ENCODE measurements at regions not wholly inside any gene's neighbourhood (a gene's known extent, or its start where the extent isn't known, plus 50 kb on each side); places are given as distances from the start of the nearest gene placed in this dataset.

- Mint-ChIP-seq H3K27me3 (ENCODE audit: low read depth) (peaks cover 23% of the 10 kb centered on the region), H3K4me3 (no peak overlapping the region), H3K9me3 (no peaks in the 10 kb centered on the region), H3K27ac (no peak overlapping the region), H3K36me3 (ENCODE audit: insufficient read depth in 2 of 2) (no peaks in the 10 kb centered on the region), H3K4me1 (ENCODE audit: low read depth) (no peaks in the 10 kb centered on the region)
- no peak for DNase-seq
- no peak for ATAC-seq (replicated peaks in 1 of 2)
These were observed 97.8 kb upstream of the CSF3R start for GRCh38 chr1:36580524-36580923.

- Mint-ChIP-seq H3K4me1 (ENCODE audit: low read depth) (no peaks in the 10 kb centered on the region), H3K36me3 (ENCODE audit: insufficient read depth in 2 of 2) (no peaks in the 10 kb centered on the region), H3K27ac (no peak overlapping the region)
These were observed 96.3 kb upstream of the CSF3R start for GRCh38 chr1:36579039-36579438.

GRCh38 chr1:36576551-36577110 is 93.9 kb upstream of the CSF3R start:
- H3K27ac Mint-ChIP-seq = no peak overlapping the region

More at GRCh38 chr1:36579039-36579438, 96.3 kb upstream of the CSF3R start:
- no peak for DNase-seq
- no peak for ATAC-seq (replicated peaks in 1 of 2)
- Mint-ChIP-seq H3K27me3 (ENCODE audit: low read depth) (peaks cover 27% of the 10 kb centered on the region), H3K4me3 (no peak overlapping the region), H3K9me3 (no peaks in the 10 kb centered on the region)

GRCh38 chr1:36576118-36576517 is 93.4 kb upstream of the CSF3R start:
- Mint-ChIP-seq H3K4me1 (ENCODE audit: low read depth) (no peaks in the 10 kb centered on the region), H3K4me3 (no peak overlapping the region), H3K27me3 (ENCODE audit: low read depth) (peaks cover 41% of the 10 kb centered on the region), H3K27ac (no peak overlapping the region), H3K36me3 (ENCODE audit: insufficient read depth in 2 of 2) (no peaks in the 10 kb centered on the region), H3K9me3 (no peaks in the 10 kb centered on the region)
- peak; percentile 49 to 60 for ATAC-seq (replicated peaks in 1 of 2)
- peak; percentile 57 to 58 for DNase-seq

More at GRCh38 chr1:36576551-36577110, 93.9 kb upstream of the CSF3R start:
- ATAC-seq (replicated peaks in 1 of 2) = no peak
- no peaks in the 10 kb centered on the region for H3K4me1 Mint-ChIP-seq (ENCODE audit: low read depth)
- H3K27me3 Mint-ChIP-seq (ENCODE audit: low read depth) = peaks cover 41% of the 10 kb centered on the region
- no peaks in the 10 kb centered on the region for H3K9me3 Mint-ChIP-seq
- DNase-seq = no peak
- H3K4me3 Mint-ChIP-seq = no peak overlapping the region
- no peaks in the 10 kb centered on the region for H3K36me3 Mint-ChIP-seq (ENCODE audit: insufficient read depth in 2 of 2)

- peaks cover 35% of the 10 kb centered on the region for H3K27me3 Mint-ChIP-seq (ENCODE audit: low read depth)
- no peak overlapping the region for H3K27ac Mint-ChIP-seq
- DNase-seq (no peak), ATAC-seq (replicated peaks in 1 of 2) (no peak)
- no peaks in the 10 kb centered on the region for H3K36me3 Mint-ChIP-seq (ENCODE audit: insufficient read depth in 2 of 2)
- no peak overlapping the region for H3K4me3 Mint-ChIP-seq
- H3K4me1 Mint-ChIP-seq (ENCODE audit: low read depth) = no peaks in the 10 kb centered on the region
- no peaks in the 10 kb centered on the region for H3K9me3 Mint-ChIP-seq
These were observed 90.7 kb upstream of the CSF3R start for GRCh38 chr1:36573445-36573844.

GRCh38 chr1:36572906-36573305 is 90.2 kb upstream of the CSF3R start:
- Mint-ChIP-seq H3K4me3 (no peak overlapping the region), H3K27me3 (ENCODE audit: low read depth) (peaks cover 35% of the 10 kb centered on the region), H3K27ac (no peak overlapping the region), H3K4me1 (ENCODE audit: low read depth) (no peaks in the 10 kb centered on the region), H3K36me3 (ENCODE audit: insufficient read depth in 2 of 2) (no peaks in the 10 kb centered on the region), H3K9me3 (no peaks in the 10 kb centered on the region)
- DNase-seq (no peak), ATAC-seq (replicated peaks in 1 of 2) (no peak)

- peaks cover 35% of the 10 kb centered on the region for H3K27me3 Mint-ChIP-seq (ENCODE audit: low read depth)
- DNase-seq (no peak), ATAC-seq (replicated peaks in 1 of 2) (no peak)
- H3K4me3 Mint-ChIP-seq = no peak overlapping the region
- no peak overlapping the region for H3K27ac Mint-ChIP-seq
- H3K9me3 Mint-ChIP-seq = no peaks in the 10 kb centered on the region
- no peaks in the 10 kb centered on the region for H3K4me1 Mint-ChIP-seq (ENCODE audit: low read depth)
- H3K36me3 Mint-ChIP-seq (ENCODE audit: insufficient read depth in 2 of 2) = no peaks in the 10 kb centered on the region
These were observed 89.5 kb upstream of the CSF3R start for GRCh38 chr1:36572142-36572715.

- ATAC-seq (replicated peaks in 1 of 2) = no peak
These were observed 88.4 kb upstream of the CSF3R start for GRCh38 chr1:36571106-36571505.

GRCh38 chr1:36570478-36571060 is 87.9 kb upstream of the CSF3R start:
- Mint-ChIP-seq H3K27me3 (ENCODE audit: low read depth) (peaks cover 30% of the 10 kb centered on the region), H3K4me1 (ENCODE audit: low read depth) (no peaks in the 10 kb centered on the region), H3K9me3 (no peaks in the 10 kb centered on the region), H3K27ac (no peak overlapping the region), H3K4me3 (no peak overlapping the region), H3K36me3 (ENCODE audit: insufficient read depth in 2 of 2) (no peaks in the 10 kb centered on the region)
- ATAC-seq (replicated peaks in 1 of 2) (no peak), DNase-seq (no peak)

More at GRCh38 chr1:36571106-36571505, 88.4 kb upstream of the CSF3R start:
- no peak for DNase-seq
- Mint-ChIP-seq H3K36me3 (ENCODE audit: insufficient read depth in 2 of 2) (no peaks in the 10 kb centered on the region), H3K4me3 (no peak overlapping the region), H3K27me3 (ENCODE audit: low read depth) (peaks cover 35% of the 10 kb centered on the region), H3K4me1 (ENCODE audit: low read depth) (no peaks in the 10 kb centered on the region), H3K27ac (no peak overlapping the region), H3K9me3 (no peaks in the 10 kb centered on the region)

GRCh38 chr1:36570006-36570405 is 87.3 kb upstream of the CSF3R start:
- H3K36me3 Mint-ChIP-seq (ENCODE audit: insufficient read depth in 2 of 2) = no peaks in the 10 kb centered on the region
- no peak for DNase-seq
- no peak overlapping the region for H3K27ac Mint-ChIP-seq

GRCh38 chr1:36567601-36568341 is 85.1 kb upstream of the CSF3R start:
- H3K27me3 Mint-ChIP-seq (ENCODE audit: low read depth) = peaks cover 8% of the 10 kb centered on the region
- H3K9me3 Mint-ChIP-seq = no peaks in the 10 kb centered on the region
- no peak overlapping the region for H3K27ac Mint-ChIP-seq
- ATAC-seq (replicated peaks in 1 of 2) (no peak), DNase-seq (no peak)
- no peak overlapping the region for H3K4me3 Mint-ChIP-seq
- no peaks in the 10 kb centered on the region for H3K4me1 Mint-ChIP-seq (ENCODE audit: low read depth)
- no peaks in the 10 kb centered on the region for H3K36me3 Mint-ChIP-seq (ENCODE audit: insufficient read depth in 2 of 2)

More at GRCh38 chr1:36570006-36570405, 87.3 kb upstream of the CSF3R start:
- Mint-ChIP-seq H3K4me1 (ENCODE audit: low read depth) (no peaks in the 10 kb centered on the region), H3K4me3 (no peak overlapping the region), H3K9me3 (no peaks in the 10 kb centered on the region), H3K27me3 (ENCODE audit: low read depth) (peaks cover 30% of the 10 kb centered on the region)
- no peak for ATAC-seq (replicated peaks in 1 of 2)

GRCh38 chr1:36565576-36566501 is 83.1 kb upstream of the CSF3R start:
- H3K27me3 Mint-ChIP-seq (ENCODE audit: low read depth) = no peaks in the 10 kb centered on the region
- no peaks in the 10 kb centered on the region for H3K9me3 Mint-ChIP-seq
- no peak overlapping the region for H3K4me3 Mint-ChIP-seq
- ATAC-seq (replicated peaks in 1 of 2) (no peak), DNase-seq (no peak)
- no peak overlapping the region for H3K27ac Mint-ChIP-seq
- H3K36me3 Mint-ChIP-seq (ENCODE audit: insufficient read depth in 2 of 2) = no peaks in the 10 kb centered on the region
- no peaks in the 10 kb centered on the region for H3K4me1 Mint-ChIP-seq (ENCODE audit: low read depth)
